ENCODE measurements at regions not wholly inside any gene's neighbourhood (a gene's known extent, or its start where the extent isn't known, plus 50 kb on each side); places are given as distances from the start of the nearest gene placed in this dataset.
A peak's percentile ranks its signal among the peaks of the same experiment; 100 is the strongest.

GRCh38 chr6:148272597-148272996 is 70.0 kb upstream of the SASH1 start:
- Histone ChIP-seq H3K9me3 (ENCODE audit: low read depth, low read length) (no peaks in the 10 kb centered on the region), H3K79me2 (ENCODE audit: insufficient read depth, low read length) (no peaks in the 10 kb centered on the region), H3K4me1 (ENCODE audit: insufficient read depth, low read length) (peaks cover 8% of the 10 kb centered on the region), H4K20me1 (ENCODE audit: insufficient read depth, low read length) (no peaks in the 10 kb centered on the region), H3K4me2 (ENCODE audit: insufficient read depth, low read length) (peak overlapping the region; percentile 42), H3K4me3 (ENCODE audit: insufficient read depth, low read length) (no peak overlapping the region), H3K36me3 (ENCODE audit: insufficient read depth, low read length) (no peaks in the 10 kb centered on the region), H3K27me3 (ENCODE audit: insufficient read depth, low read length) (no peaks in the 10 kb centered on the region), H3K27ac (ENCODE audit: low read depth, low read length) (peak overlapping the region; percentile 79), H2AFZ (ENCODE audit: low read length) (no peak overlapping the region)
- no peak for DNase-seq (ENCODE audit: insufficient read length, low spot score, missing footprints)
- TF ChIP-seq CTCF (IDR thresholded peaks at IDR 0.05; ENCODE audit: extremely low read depth, low read depth, low read length), result no peak

GRCh38 chr6:148273962-148274752 is 68.5 kb upstream of the SASH1 start:
- Histone ChIP-seq H3K4me2 (ENCODE audit: insufficient read depth, low read length) (no peak overlapping the region), H3K79me2 (ENCODE audit: insufficient read depth, low read length) (no peaks in the 10 kb centered on the region), H4K20me1 (ENCODE audit: insufficient read depth, low read length) (no peaks in the 10 kb centered on the region), H3K27ac (ENCODE audit: low read depth, low read length) (peak overlapping the region; percentile 22), H3K27me3 (ENCODE audit: insufficient read depth, low read length) (no peaks in the 10 kb centered on the region), H3K4me1 (ENCODE audit: insufficient read depth, low read length) (no peaks in the 10 kb centered on the region), H3K4me3 (ENCODE audit: insufficient read depth, low read length) (no peak overlapping the region), H2AFZ (ENCODE audit: low read length) (no peak overlapping the region), H3K9me3 (ENCODE audit: low read depth, low read length) (no peaks in the 10 kb centered on the region), H3K36me3 (ENCODE audit: insufficient read depth, low read length) (no peaks in the 10 kb centered on the region)
- no peak for TF ChIP-seq CTCF (IDR thresholded peaks at IDR 0.05; ENCODE audit: extremely low read depth, low read depth, low read length)
- DNase-seq (ENCODE audit: insufficient read length, low spot score, missing footprints), result no peak

DNA sequence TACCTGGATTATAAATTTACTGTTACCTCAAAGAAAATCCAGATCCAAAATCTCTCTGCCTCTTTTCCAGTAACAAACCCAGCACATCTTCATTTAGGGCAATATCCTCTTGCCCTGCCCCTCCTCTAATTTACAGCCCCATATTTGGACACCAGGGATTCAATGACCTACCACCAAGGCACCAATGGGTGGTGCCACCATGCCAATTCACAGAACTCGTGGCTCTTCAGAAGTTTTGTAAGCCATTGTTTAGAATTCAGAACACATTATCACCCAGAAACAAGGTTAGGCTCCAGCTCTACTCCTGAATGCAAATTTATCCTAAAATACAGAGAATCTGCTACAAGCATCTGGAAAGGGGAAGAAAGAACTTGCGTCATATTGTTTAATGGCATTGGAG is 67.8 kb upstream of the SASH1 start:
- no peaks in the 10 kb centered on the region for H3K36me3 ChIP-seq (ENCODE audit: insufficient read depth, low read length)
- no peaks in the 10 kb centered on the region for H3K27me3 ChIP-seq (ENCODE audit: insufficient read depth, low read length)
- DNase-seq (ENCODE audit: insufficient read length, low spot score, missing footprints), result no peak
- no peak overlapping the region for H2AFZ ChIP-seq (ENCODE audit: low read length)
- no peak overlapping the region for H3K4me3 ChIP-seq (ENCODE audit: insufficient read depth, low read length)
- H3K79me2 ChIP-seq (ENCODE audit: insufficient read depth, low read length), result no peaks in the 10 kb centered on the region
- no peak overlapping the region for H3K4me2 ChIP-seq (ENCODE audit: insufficient read depth, low read length)
- no peaks in the 10 kb centered on the region for H3K9me3 ChIP-seq (ENCODE audit: low read depth, low read length)
- no peak for TF ChIP-seq CTCF (IDR thresholded peaks at IDR 0.05; ENCODE audit: extremely low read depth, low read depth, low read length)
- H4K20me1 ChIP-seq (ENCODE audit: insufficient read depth, low read length), result no peaks in the 10 kb centered on the region
- H3K4me1 ChIP-seq (ENCODE audit: insufficient read depth, low read length), result no peaks in the 10 kb centered on the region
- H3K27ac ChIP-seq (ENCODE audit: low read depth, low read length), result no peak overlapping the region

GRCh38 chr6:148285205-148285604 is 57.4 kb upstream of the SASH1 start:
- TF ChIP-seq CTCF (IDR thresholded peaks at IDR 0.05; ENCODE audit: extremely low read depth, low read depth, low read length), result no peak
- Histone ChIP-seq H3K36me3 (ENCODE audit: insufficient read depth, low read length) (no peaks in the 10 kb centered on the region), H4K20me1 (ENCODE audit: insufficient read depth, low read length) (no peaks in the 10 kb centered on the region), H3K27me3 (ENCODE audit: insufficient read depth, low read length) (no peaks in the 10 kb centered on the region), H3K4me3 (ENCODE audit: insufficient read depth, low read length) (no peak overlapping the region), H2AFZ (ENCODE audit: low read length) (no peak overlapping the region), H3K4me2 (ENCODE audit: insufficient read depth, low read length) (no peak overlapping the region), H3K79me2 (ENCODE audit: insufficient read depth, low read length) (no peaks in the 10 kb centered on the region), H3K9me3 (ENCODE audit: low read depth, low read length) (no peaks in the 10 kb centered on the region), H3K27ac (ENCODE audit: low read depth, low read length) (no peak overlapping the region), H3K4me1 (ENCODE audit: insufficient read depth, low read length) (no peaks in the 10 kb centered on the region)
- no peak for DNase-seq (ENCODE audit: insufficient read length, low spot score, missing footprints)

Data from osteoblast (primary cell).